Small intestine (tissue), 7 donors: ENCODE measurements at regions not wholly inside any gene's neighbourhood (a gene's known extent, or its start where the extent isn't known, plus 50 kb on each side); places are given as distances from the start of the nearest gene placed in this dataset.
"Not testable (repeated sequence)": the region's sequence is repeated elsewhere in the genome, so short reads cannot be mapped to it uniquely, and the experiment has no call there.

Source experiments
- DNase-seq, 2 donors: peaks; one replicate each; pipeline versions ENCODE4 v3.0.0 to v3.0.0-alpha.2; 2013
- FAIRE-seq: peaks from 2 replicates; lab custom pipeline; 2012; peaks lifted over from hg19 to GRCh38; lab: Jason Lieb, UNC
- H3K27ac ChIP-seq, 3 donors: one replicate each; pipeline ENCODE4 v1.5.1; 2013; ENCODE audit warnings: low read length in 2 of 3, mild to moderate bottlenecking in 2 of 3, control low read depth in 1 of 3, inconsistent platforms in 1 of 3, low read depth in 1 of 3, moderate library complexity in 1 of 3
- H3K27me3 ChIP-seq, 3 donors: one replicate each; pipeline ENCODE4 v1.6.1; 2013; ENCODE audit warnings: low read length in 3 of 3, inconsistent platforms in 1 of 3; ENCODE audit not compliant: control insufficient read depth in 3 of 3, insufficient read depth in 3 of 3
- H3K36me3 ChIP-seq, 3 donors: one replicate each; pipeline ENCODE4 v1.6.1; 2013; ENCODE audit warnings: low read length in 3 of 3, inconsistent platforms in 1 of 3, low read depth in 1 of 3, mild to moderate bottlenecking in 1 of 3, moderate library complexity in 1 of 3; ENCODE audit not compliant: control insufficient read depth in 3 of 3, insufficient read depth in 2 of 3
- H3K4me1 ChIP-seq, 3 donors: one replicate each; pipeline ENCODE4 v1.6.1; 2013; ENCODE audit warnings: low read length in 2 of 3, inconsistent platforms in 1 of 3, low read depth in 1 of 3, mild to moderate bottlenecking in 1 of 3, moderate library complexity in 1 of 3; ENCODE audit not compliant: control insufficient read depth in 3 of 3, insufficient read depth in 2 of 3
- H3K4me3 ChIP-seq, 3 donors: one replicate each; pipeline ENCODE4 v1.5.1; 2013; ENCODE audit warnings: low read length in 3 of 3, control low read depth in 1 of 3, inconsistent platforms in 1 of 3, low read depth in 1 of 3, mild to moderate bottlenecking in 1 of 3, moderate library complexity in 1 of 3
- H3K9me3 ChIP-seq, 2 donors: one replicate each; pipeline ENCODE4 v1.6.1; 2013; ENCODE audit warnings: low read depth in 1 of 2, low read length in 1 of 2; ENCODE audit not compliant: control insufficient read depth in 2 of 2, insufficient read depth in 1 of 2
- WGBS, 3 donors: extraction: QIAGEN DNeasy Blood & Tissue Kit; methylation state at CpG; one replicate each; pipeline ENCODE4 v1.1.7; 2013; 5-methylcytosine and 5-hydroxymethylcytosine counted together
- donor health status: healthy with polysubstance abuse.
- donor health status: control.
- donor health status: control.
- donor health status: Bipolar disorder and iron deficiency.
- donor health status: healthy.

- no peaks in the 10 kb centered on the region for H3K4me1 ChIP-seq
- FAIRE-seq (no peak), DNase-seq (no peak)
- no peak overlapping the region for H3K27ac ChIP-seq
- 75 to 85% (median 78%) methylated on average over 3 of the region's 3 CpGs for WGBS, 3 donors
- no peaks in the 10 kb centered on the region for H3K36me3 ChIP-seq
- no peaks in the 10 kb centered on the region for H3K9me3 ChIP-seq
- H3K4me3 ChIP-seq, result no peak overlapping the region
- no peaks in the 10 kb centered on the region for H3K27me3 ChIP-seq
Observed at GRCh38 chr3:82178291-82178690, 416.8 kb upstream of the GBE1 start.

DNA sequence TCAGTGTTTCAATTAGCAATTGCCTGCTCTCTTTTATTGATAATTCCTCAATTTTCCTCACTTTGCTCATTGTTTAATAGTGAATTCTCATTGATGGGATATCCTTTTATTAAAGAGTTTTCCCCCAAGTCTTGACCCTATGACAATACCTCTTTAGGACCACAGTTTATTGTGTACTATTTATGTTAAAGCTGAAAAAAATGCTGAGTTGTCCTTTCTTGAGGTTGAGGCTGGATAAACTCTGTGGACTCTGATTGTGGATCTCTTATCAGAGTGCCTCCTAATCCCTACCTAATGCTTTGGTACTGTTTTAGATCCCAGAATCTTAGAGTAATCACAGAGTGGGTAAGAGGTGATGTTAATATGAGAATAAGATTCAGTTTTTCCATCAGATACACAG lies 416.3 kb upstream of the GBE1 start:
- H3K36me3 ChIP-seq, result no peaks in the 10 kb centered on the region
- H3K9me3 ChIP-seq, result no peaks in the 10 kb centered on the region
- H3K4me3 ChIP-seq, result no peak overlapping the region
- no peaks in the 10 kb centered on the region for H3K4me1 ChIP-seq
- DNase-seq, result no peak
- no peaks in the 10 kb centered on the region for H3K27me3 ChIP-seq
- H3K27ac ChIP-seq, result no peak overlapping the region
- FAIRE-seq, result no peak

DNA sequence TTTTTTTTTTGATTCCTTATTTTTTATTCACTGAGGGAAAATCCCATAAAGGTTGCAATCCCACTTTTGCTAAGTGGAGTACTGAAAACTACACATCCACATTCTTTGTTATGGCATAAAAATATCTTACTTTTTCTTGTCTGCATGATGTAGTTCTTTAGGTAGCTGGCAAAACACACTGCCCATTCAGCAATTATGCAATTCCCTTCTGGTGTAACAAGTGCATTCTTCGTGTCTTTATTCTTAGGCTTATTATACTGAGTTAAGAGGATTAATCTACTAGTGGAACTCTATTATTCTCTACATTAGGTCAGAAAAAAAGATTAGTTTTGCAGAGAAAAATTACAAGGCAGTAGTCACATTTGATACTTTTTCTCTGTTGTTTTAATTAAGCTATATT lies 403.8 kb upstream of the GBE1 start:
- H3K9me3 ChIP-seq, result no peaks in the 10 kb centered on the region
- FAIRE-seq, result no peak
- no peaks in the 10 kb centered on the region for H3K36me3 ChIP-seq
- H3K4me1 ChIP-seq, result no peaks in the 10 kb centered on the region
- DNase-seq, result no peak
- no peak overlapping the region for H3K4me3 ChIP-seq
- no peak overlapping the region for H3K27ac ChIP-seq
- no peaks in the 10 kb centered on the region for H3K27me3 ChIP-seq
- WGBS, 3 donors, result 73 to 76% (median 74%) methylated on average over 1 of the region's 1 CpG

DNA sequence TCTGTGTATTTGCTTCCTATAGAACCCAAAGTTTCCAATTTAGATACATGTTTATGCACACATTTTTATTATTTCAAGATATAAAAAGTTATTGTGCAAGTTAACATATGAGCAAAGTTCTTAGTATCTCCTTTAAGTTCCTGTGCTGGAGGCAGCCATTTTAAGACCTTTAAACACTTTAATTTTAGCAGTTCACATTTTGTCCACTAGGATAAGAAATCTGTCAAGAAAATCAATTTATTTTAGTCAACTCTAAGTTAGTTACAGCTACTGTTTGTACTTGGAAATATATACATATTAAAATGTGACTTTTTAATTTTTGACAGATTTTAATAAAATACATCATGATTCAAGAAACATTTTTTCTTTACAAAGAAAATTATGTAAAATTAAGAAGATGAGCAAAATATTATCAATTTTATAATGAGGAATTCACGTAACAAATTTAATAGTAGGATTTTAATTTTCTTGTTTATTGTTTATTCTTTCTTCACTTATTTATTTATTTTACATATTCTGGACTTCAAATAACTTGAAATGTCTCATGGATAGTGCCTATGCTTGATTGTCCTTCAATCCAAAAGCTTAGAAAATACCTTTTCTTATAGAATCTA lies 402.6 kb upstream of the GBE1 start:
- peak; percentile 83 for FAIRE-seq
- no peaks in the 10 kb centered on the region for H3K4me1 ChIP-seq
- no peaks in the 10 kb centered on the region for H3K36me3 ChIP-seq
- no peaks in the 10 kb centered on the region for H3K9me3 ChIP-seq
- DNase-seq, result peak in 1 of 2 donors; percentile 1
- no peak overlapping the region for H3K27ac ChIP-seq
- WGBS, 3 donors, result 91 to 94% (median 91%) methylated on average over 1 of the region's 1 CpG
- no peaks in the 10 kb centered on the region for H3K27me3 ChIP-seq
- no peak overlapping the region for H3K4me3 ChIP-seq

- no peak for DNase-seq
- no peak overlapping the region for H3K27ac ChIP-seq
- 79 to 86% (median 81%) methylated on average over 5 of the region's 5 CpGs for WGBS, 3 donors
- H3K27me3 ChIP-seq, result no peaks in the 10 kb centered on the region
- FAIRE-seq, result no peak
- no peaks in the 10 kb centered on the region for H3K36me3 ChIP-seq
- no peaks in the 10 kb centered on the region for H3K9me3 ChIP-seq
- no peak overlapping the region for H3K4me3 ChIP-seq
- H3K4me1 ChIP-seq, result no peaks in the 10 kb centered on the region
Observed at GRCh38 chr3:82157952-82158351, 396.5 kb upstream of the GBE1 start.

GRCh38 chr3:82153892-82154291 lies 392.4 kb upstream of the GBE1 start:
- H3K27ac ChIP-seq, FAIRE-seq, H3K36me3 ChIP-seq, H3K27me3 ChIP-seq, H3K4me1 ChIP-seq, H3K9me3 ChIP-seq, DNase-seq, H3K4me3 ChIP-seq: not testable (repeated sequence)
- WGBS, 3 donors, result 10 to 42% (median 19%) methylated on average over 1 of the region's 1 CpG

DNA sequence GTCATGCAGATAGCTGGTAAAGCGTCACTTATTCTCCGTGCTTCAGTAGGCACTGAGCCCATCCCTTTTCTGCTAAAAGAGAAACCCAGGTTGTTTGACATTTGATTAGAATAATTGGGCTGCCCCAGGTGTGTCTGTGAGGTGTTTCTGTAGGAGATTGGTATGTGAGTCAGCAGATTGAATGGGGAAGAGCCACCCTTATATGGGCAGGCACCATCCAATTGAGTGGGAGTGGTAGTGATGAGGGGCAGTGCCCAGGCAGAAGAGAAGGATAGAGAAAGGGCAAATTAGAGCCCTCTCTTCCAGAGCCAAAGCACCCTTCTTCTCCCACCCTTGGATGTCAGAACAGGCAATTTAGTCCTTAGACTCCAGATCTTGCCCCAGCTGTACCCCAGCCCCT lies 384.3 kb upstream of the GBE1 start:
- no peak overlapping the region for H3K27ac ChIP-seq
- no peak overlapping the region for H3K4me3 ChIP-seq
- no peaks in the 10 kb centered on the region for H3K4me1 ChIP-seq
- DNase-seq, result no peak
- no peaks in the 10 kb centered on the region for H3K36me3 ChIP-seq
- H3K9me3 ChIP-seq, result no peaks in the 10 kb centered on the region
- H3K27me3 ChIP-seq, result no peaks in the 10 kb centered on the region
- no peak for FAIRE-seq
- 64 to 72% (median 68%) methylated on average over 2 of the region's 2 CpGs for WGBS, 3 donors

GRCh38 chr3:82144811-82145210 lies 383.4 kb upstream of the GBE1 start:
- no peaks in the 10 kb centered on the region for H3K9me3 ChIP-seq
- H3K27me3 ChIP-seq, result no peaks in the 10 kb centered on the region
- WGBS, 3 donors, result 62 to 75% (median 66%) methylated on average over 3 of the region's 3 CpGs
- DNase-seq (no peak), FAIRE-seq (no peak)
- no peak overlapping the region for H3K27ac ChIP-seq
- no peaks in the 10 kb centered on the region for H3K4me1 ChIP-seq
- no peaks in the 10 kb centered on the region for H3K36me3 ChIP-seq
- H3K4me3 ChIP-seq, result no peak overlapping the region
